Transverse colon (tissue), 4 donors: ENCODE measurements at regions not wholly inside any gene's neighbourhood (a gene's known extent, or its start where the extent isn't known, plus 50 kb on each side); places are given as distances from the start of the nearest gene placed in this dataset.
A peak's percentile ranks its signal among the peaks of the same experiment; 100 is the strongest.

Experiments used
- DNase-seq: peaks from one replicate; pipeline ENCODE4 v3.0.0-alpha.2; 2019
- H3K27ac ChIP-seq, 4 donors: fragments of 200-600 bp; sonication (generic); 2 replicates each; pipeline ENCODE4 v1.5.1; 2016 to 2018; ENCODE audit warnings: inconsistent platforms in 4 of 4
- H3K27me3 ChIP-seq: fragments of 200-600 bp; sonication (generic); 2 replicates; pipeline ENCODE4 v1.5.1; 2017; ENCODE audit warnings: inconsistent platforms
- H3K36me3 ChIP-seq, 4 donors: fragments of 200-600 bp; sonication (generic); 2 replicates each; pipeline ENCODE4 v1.5.1; 2017 to 2019; ENCODE audit warnings: inconsistent platforms in 4 of 4
- H3K4me1 ChIP-seq, 4 donors: fragments of 200-600 bp; sonication (generic); 2 replicates each; pipeline ENCODE4 v1.5.1; 2017 to 2020; ENCODE audit warnings: inconsistent platforms in 4 of 4
- H3K4me3 ChIP-seq, 4 donors: fragments of 200-600 bp; sonication (generic); 1 replicate in 1 of 4; 2 replicates in 3 of 4; pipeline versions ENCODE4 v1.5.1 to v1.6.1; 2017 to 2019; ENCODE audit warnings: inconsistent platforms in 4 of 4
- H3K9me3 ChIP-seq, 2 donors: fragments of 200-600 bp; sonication (generic); 2 replicates each; pipeline ENCODE4 v1.5.1; 2017 to 2019; ENCODE audit warnings: inconsistent platforms in 2 of 2
- EP300 ChIP-seq: sonication (generic); formaldehyde crosslinking; IDR thresholded peaks from one replicate; pipeline ENCODE4 v1.6.1; 2017; ENCODE audit warnings: antibody characterized with exemption, low read depth
- POLR2A ChIP-seq: fragments of 450-650 bp; IDR thresholded peaks from one replicate; pipeline ENCODE4 v1.6.1; 2016; ENCODE audit warnings: antibody characterized with exemption, mild to moderate bottlenecking, moderate library complexity
- POLR2AphosphoS5 ChIP-seq, 3 donors: sonication (generic); formaldehyde crosslinking; IDR thresholded peaks; one replicate each; pipeline ENCODE4 v1.6.1; 2016; ENCODE audit warnings: antibody characterized with exemption in 3 of 3
- WGBS, 2 donors: methylation state at CpG; one replicate each; pipeline ENCODE4 v1.1.5; 2018; ENCODE audit warnings: low coverage in 1 of 2; 5-methylcytosine and 5-hydroxymethylcytosine counted together
- in situ Hi-C, 4 donors: fragments of 200-750 bp; cut with MboI; loops; one replicate each; pipeline versions ENCODE4 v1.15.0 to v1.15.1; 2017; ENCODE audit warnings: low sequenced_read_pairs in 3 of 4, low pct_ligation_motif_present in 1 of 4, low pct_unique_long_range_greater_than_20kb in 1 of 4
- intact Hi-C: fragments of 100-400 bp; cut with DNase I; formaldehyde crosslinking; loops from one replicate; pipeline ENCODE4 v1.15.1; 2023; ENCODE audit warnings: low total_unique reads
- TF ChIP-seq, protein P1 (sequence below), 5 experiments: fragments of 200-600 bp in 3 of 5; fragments of 450-650 bp in 2 of 5; sonication (generic) in 3 of 5; IDR thresholded peaks; 1 replicate in 2 of 5; 2 replicates in 3 of 5; pipeline ENCODE4 v1.5.1; 2016 to 2017; ENCODE audit warnings: antibody characterized with exemption in 5 of 5, inconsistent platforms in 3 of 5, mild to moderate bottlenecking in 2 of 5, moderate library complexity in 1 of 5

DNA sequence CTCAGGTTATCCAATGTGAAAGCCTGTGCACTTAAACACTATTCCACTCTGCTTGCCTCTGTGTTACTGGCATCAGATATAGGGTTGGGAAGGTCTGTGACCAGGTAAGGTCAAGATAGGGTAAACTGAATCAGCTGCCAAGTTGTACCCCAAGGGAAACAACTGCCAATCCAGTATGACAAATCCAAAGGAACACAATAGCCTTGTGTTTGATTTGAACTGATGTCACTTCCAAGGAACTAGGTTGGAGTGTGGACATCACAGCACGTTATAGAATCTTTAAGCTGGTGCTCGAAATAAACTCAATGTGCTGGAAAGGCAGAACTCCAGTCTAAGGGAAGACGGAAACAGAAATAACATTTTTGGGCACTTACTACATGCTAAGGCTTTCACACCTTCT is 223.4 kb upstream of the BTG1 start:
- in situ Hi-C loops (loop anchor here in 1 of 4 donors (10.0 kb wide), 1 partner anchor 126 kb away; no protein-coding TSS in a partner anchor), intact Hi-C loops (no loop called here)
- 91 to 100% methylated on average over 2 to 3 of the region's 3 CpGs for WGBS, 2 donors
- Histone ChIP-seq H3K36me3 (no peaks in the 10 kb centered on the region), H3K4me3 (no peak overlapping the region), H3K27me3 (no peaks in the 10 kb centered on the region), H3K9me3 (no peaks in the 10 kb centered on the region), H3K27ac (no peak overlapping the region), H3K4me1 (peaks cover 0 to under 1% (median 0%) of the 10 kb centered on the region in 4 donors)
- TF ChIP-seq EP300 (no peak), POLR2A (no peak), POLR2AphosphoS5 (IDR thresholded peaks at IDR 0.05) (no peak)
- TF ChIP-seq, protein P1, sequence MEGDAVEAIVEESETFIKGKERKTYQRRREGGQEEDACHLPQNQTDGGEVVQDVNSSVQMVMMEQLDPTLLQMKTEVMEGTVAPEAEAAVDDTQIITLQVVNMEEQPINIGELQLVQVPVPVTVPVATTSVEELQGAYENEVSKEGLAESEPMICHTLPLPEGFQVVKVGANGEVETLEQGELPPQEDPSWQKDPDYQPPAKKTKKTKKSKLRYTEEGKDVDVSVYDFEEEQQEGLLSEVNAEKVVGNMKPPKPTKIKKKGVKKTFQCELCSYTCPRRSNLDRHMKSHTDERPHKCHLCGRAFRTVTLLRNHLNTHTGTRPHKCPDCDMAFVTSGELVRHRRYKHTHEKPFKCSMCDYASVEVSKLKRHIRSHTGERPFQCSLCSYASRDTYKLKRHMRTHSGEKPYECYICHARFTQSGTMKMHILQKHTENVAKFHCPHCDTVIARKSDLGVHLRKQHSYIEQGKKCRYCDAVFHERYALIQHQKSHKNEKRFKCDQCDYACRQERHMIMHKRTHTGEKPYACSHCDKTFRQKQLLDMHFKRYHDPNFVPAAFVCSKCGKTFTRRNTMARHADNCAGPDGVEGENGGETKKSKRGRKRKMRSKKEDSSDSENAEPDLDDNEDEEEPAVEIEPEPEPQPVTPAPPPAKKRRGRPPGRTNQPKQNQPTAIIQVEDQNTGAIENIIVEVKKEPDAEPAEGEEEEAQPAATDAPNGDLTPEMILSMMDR (IDR thresholded peaks at IDR 0.05): no peak
- no peak for DNase-seq

DNA sequence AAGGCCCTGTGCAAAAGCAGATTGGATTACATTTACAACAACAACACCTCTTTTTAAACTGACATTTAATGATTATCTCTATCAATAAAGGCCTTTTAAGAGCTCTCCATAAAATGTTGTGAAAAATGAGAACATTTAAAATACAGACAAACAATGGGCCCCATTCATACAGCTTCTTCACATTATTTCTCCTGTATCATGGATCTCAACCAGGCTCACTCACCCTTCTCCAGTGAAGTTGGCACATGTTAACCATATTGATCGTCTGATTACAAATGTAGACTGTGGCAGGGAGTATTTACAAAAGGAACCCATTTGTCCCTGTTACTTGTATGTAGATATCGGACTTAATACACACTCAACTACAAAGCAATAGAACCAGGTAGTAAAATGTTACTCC is 220.2 kb upstream of the BTG1 start:
- TF ChIP-seq, protein P1 (IDR thresholded peaks at IDR 0.05): no peak
- Histone ChIP-seq H3K27me3 (no peaks in the 10 kb centered on the region), H3K27ac (no peak overlapping the region), H3K36me3 (no peaks in the 10 kb centered on the region), H3K4me1 (peaks cover 4 to 14% (median 8%) of the 10 kb centered on the region in 4 donors), H3K9me3 (no peaks in the 10 kb centered on the region), H3K4me3 (no peak overlapping the region)
- 81 to 82% methylated on average over 2 of the region's 2 CpGs for WGBS, 2 donors
- in situ Hi-C loops (loop anchor here in 1 of 4 donors (10.0 kb wide), 1 partner anchor 129 kb away; no protein-coding TSS in a partner anchor), intact Hi-C loops (no loop called here)
- DNase-seq: no peak

DNA sequence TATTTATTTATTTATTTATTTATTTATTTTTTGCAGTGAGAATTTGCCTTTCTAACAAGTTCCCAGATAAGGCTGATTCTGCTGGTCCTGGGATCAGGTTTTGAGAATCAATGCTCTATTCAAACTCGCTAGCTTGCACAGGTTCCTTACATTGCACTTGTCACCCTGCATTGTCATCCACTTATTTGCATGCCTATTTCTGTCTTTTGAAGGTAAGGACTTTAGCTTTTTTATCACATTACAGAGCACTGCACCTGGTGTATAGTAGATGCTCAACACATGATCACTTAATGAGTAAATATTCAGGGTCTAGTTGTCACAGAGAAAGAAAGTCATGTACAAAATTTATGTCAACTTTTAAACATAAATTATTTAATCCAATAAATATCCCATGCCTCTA is 219.7 kb upstream of the BTG1 start:
- Histone ChIP-seq H3K36me3 (no peaks in the 10 kb centered on the region), H3K27ac (no peak overlapping the region), H3K27me3 (no peaks in the 10 kb centered on the region), H3K9me3 (no peaks in the 10 kb centered on the region), H3K4me3 (no peak overlapping the region), H3K4me1 (peaks cover 4 to 14% (median 8%) of the 10 kb centered on the region in 4 donors)
- DNase-seq: no peak
- TF ChIP-seq POLR2AphosphoS5 (IDR thresholded peaks at IDR 0.05): no peak
- TF ChIP-seq, protein P1 (IDR thresholded peaks at IDR 0.05): no peak
- TF ChIP-seq POLR2A: no peak
- 80 to 100% methylated on average over 1 of the region's 1 CpG for WGBS, 2 donors
- intact Hi-C loops (no loop called here), in situ Hi-C loops (loop anchor here in 1 of 4 donors (10.0 kb wide), 1 partner anchor 129 kb away; no protein-coding TSS in a partner anchor)

DNA sequence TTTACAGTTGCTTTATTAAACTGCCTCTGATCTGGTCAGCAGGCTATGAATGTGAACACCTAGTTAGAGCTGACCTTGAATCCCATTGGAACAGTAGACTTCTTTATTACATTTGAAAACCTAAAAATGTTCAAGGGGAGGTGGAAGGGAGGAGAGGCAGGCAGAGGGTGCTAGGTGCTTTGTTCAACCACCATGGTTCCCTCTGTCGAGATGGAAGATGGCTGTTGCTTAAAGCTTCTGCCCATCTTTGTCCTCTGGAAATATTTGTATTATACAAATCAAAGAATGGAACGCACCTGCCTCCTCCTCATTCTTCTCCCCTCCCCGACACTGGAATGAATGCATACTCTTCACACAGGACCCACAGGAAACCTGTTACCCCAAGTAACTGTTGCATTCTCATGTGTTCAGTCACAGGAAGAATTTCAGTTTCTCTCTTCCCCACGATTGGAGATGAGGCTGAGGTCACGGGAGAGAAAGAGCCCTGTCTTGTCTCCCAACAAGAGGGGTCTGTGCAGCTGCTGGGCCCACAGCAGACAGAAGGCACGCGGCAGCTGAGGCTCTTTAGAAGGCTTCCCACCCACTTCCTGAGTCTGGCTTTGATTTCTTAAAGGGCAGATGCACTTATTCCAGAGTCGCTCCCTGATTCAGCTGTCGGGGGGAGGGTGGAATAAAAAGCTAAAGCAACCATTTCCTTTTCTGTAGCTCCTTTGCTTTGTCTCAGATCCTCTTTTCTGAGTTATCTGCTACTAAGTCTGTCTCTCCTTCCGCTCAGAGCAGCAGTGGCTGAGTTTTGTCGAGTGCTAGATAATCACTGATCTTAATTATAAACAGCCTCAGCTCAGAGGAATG is 217.9 kb upstream of the BTG1 start:
- Histone ChIP-seq H3K27me3 (no peaks in the 10 kb centered on the region), H3K36me3 (no peaks in the 10 kb centered on the region), H3K4me3 (peak overlapping the region in 2 of 4 donors; percentile 1 to 18), H3K9me3 (no peaks in the 10 kb centered on the region), H3K4me1 (peaks cover 4 to 14% (median 8%) of the 10 kb centered on the region in 4 donors), H3K27ac (peak overlapping the region; percentile 43 to 69 (median 55))
- intact Hi-C loops: no loop called here
- in situ Hi-C loops: loop anchor here in 1 of 4 donors (10.0 kb wide), 1 partner anchor 131 kb away; no protein-coding TSS in a partner anchor
- TF ChIP-seq, protein P1 (IDR thresholded peaks at IDR 0.05): no peak
- peak; percentile 50 for DNase-seq
- 52% methylated on average over 4 to 11 of the region's 11 CpGs for WGBS, 2 donors
